ENCODE measurements at regions not wholly inside any gene's neighbourhood (a gene's known extent, or its start where the extent isn't known, plus 50 kb on each side); places are given as distances from the start of the nearest gene placed in this dataset.

- DNase-seq = no peak
Observed at GRCh38 chr13:40438022-40438680, 228.3 kb downstream of the FOXO1 start.

DNA sequence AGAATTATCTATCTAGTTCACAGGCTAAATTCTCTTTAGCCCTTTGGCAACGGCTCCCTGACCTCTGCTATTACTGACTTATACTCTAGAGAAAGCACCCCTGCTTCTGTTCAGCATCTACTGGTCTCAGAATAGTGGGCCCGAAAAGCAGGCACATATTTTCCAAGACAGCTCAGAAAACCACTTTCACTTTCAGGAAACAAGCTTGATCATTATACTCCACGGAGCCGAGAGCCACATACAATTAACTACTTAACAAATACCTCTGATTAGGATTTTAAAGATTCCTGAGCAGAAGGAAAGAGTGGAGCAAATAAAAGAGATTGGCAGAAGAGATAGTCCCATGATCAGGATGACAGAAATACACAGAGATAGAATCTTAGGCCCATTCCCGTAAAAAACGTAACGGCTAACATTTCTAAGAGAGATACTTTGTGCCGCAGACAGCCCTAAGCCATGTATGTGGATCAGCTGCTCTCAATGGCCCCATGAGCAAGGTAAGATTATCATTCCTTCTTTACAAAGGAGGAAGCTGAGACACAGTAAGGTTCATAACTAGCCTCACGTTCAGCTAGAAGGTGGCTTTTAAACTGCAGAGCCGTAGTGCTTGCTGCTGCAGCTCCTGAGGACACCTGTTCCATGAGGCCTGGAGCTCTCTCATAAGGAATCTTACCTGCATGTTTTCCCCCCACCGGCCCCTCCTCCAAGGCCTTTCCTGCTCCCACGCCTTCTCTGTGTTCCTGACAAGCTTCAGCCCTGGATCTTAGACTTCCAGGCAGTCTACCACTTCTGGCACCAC lies 227.2 kb downstream of the FOXO1 start:
- DNase-seq = no peak

DNA sequence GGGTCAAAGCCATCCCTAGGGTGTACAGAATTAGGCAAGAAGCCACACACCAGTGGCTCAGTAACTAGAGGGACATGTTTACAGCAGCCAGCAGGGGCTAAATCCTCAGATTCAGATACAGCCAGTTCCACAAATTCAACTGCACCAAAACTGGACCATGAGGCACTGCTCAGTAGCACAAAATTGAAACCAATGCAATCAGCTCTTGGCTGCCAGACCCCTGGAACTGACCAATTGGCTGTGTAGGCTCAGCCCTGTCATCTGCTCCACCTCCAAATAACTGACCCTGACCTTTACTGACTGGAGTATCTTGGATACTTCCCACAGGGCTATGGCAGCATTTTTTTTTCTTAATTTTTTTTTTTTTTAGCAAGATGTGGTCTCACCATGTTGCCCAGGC lies 226.5 kb downstream of the FOXO1 start:
- no peak for DNase-seq

GRCh38 chr13:40440990-40441820 lies 225.2 kb downstream of the FOXO1 start:
- DNase-seq = no peak

DNA sequence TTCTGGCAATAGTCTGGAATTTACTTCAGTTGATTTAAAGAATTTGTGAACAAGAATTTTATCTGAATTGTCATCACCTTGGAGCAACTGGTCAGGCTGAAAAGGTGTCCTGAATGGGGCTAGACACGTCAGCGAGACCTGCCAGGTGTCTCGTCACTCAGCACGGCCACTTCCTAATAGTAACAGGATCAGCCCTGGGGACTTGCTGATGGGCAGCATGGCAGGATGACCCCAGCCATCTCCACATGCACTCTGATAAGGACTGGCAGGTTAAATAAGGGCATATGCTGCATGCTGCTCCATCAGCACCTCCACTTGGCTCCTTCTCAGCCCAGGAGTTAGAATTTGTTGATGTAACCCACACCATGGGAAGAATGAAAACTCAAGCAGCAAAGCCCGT lies 224.2 kb downstream of the FOXO1 start:
- DNase-seq = no peak

- peak; percentile 32 for DNase-seq
Observed at GRCh38 chr13:40442826-40443225, 223.6 kb downstream of the FOXO1 start.

DNA sequence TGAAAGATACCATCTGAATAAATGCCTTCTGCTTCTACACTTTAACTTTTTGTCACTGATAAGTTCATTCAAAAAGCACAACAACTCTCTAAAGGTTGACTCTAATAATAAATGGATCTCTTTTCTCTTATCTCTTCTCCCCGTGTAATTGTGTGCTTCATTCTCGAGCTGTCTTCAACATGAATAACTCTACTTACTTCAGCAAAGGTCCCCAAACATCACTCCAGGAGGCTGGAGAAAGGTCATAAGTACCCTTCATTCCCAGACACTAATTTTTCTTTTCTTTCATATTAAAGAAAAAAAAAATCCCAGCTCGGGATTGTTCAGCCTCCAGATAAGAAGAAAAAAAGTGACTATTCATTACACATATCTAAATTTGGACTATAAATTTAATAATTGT lies 222.2 kb downstream of the FOXO1 start:
- no peak for DNase-seq

- peak; percentile 60 for DNase-seq
Observed at GRCh38 chr13:40445557-40445990, 220.9 kb downstream of the FOXO1 start.

GRCh38 chr13:40446365-40446764 lies 220.1 kb downstream of the FOXO1 start:
- DNase-seq = peak; percentile 83

- no peak for DNase-seq
Observed at GRCh38 chr13:40447857-40448256, 218.6 kb downstream of the FOXO1 start.

GRCh38 chr13:40452038-40452666 lies 214.3 kb downstream of the FOXO1 start:
- no peak for DNase-seq

DNA sequence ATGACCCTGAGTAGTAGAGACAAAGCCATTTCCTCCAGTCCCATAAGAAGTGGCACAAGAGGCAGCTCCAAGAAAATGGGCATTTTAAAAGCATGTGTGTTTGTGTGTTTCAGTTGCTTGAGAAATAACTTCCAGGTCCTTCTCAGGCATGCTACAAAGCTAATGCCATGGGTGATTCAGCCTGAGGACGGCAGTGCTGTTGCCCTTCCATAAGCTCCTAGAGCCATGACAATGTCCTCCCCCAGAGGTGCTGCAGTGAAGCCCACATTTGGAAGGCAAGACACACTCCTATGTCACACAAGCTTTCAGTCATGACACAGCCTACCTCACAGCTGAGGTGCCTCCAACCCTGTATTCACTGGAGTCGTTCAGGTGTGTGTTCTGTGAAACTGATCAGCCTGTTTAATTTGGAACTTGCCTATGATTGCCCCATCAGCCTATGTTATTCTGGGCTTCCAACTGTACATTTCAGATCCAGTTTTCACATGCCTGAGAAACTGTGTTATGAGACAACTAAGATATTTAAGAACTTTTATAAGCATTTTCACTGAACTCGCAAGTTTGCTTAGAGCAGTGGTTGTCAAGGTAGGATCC lies 213.6 kb downstream of the FOXO1 start:
- no peak for DNase-seq

DNA sequence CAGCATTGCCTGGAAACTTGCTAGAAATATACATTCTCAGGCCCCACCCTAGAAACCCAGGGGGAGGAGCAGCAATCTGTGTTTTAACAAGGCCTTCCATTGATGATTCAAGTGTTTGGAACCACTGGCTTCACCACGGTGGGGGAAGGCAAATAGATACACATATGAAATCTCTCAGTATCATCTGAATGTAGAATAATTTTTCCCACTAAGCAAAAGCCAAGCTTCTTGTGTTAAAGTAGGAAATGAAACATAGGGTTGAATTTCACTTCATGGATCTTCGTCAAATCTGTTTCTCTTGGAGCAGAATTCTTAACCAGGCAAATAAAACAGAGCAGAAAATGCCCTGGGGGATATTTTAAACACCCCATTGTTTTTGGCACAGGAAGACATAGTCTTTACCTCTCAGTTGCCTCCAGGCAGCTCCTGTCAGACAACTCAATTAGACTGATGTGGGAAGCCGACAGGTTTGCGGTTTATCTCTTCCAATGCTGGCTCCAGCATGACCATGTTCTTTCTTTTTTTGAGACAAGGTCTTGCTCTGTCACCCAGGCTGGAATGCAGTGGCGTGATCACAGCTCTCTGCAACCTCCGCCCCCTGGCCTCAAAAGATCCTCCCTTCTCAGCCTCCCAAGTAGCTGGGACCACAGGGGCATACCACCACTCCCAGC lies 213.0 kb downstream of the FOXO1 start:
- peak; percentile 83 for DNase-seq

- DNase-seq = no peak
Observed at GRCh38 chr13:40456397-40456953, 210.0 kb downstream of the FOXO1 start.

DNA sequence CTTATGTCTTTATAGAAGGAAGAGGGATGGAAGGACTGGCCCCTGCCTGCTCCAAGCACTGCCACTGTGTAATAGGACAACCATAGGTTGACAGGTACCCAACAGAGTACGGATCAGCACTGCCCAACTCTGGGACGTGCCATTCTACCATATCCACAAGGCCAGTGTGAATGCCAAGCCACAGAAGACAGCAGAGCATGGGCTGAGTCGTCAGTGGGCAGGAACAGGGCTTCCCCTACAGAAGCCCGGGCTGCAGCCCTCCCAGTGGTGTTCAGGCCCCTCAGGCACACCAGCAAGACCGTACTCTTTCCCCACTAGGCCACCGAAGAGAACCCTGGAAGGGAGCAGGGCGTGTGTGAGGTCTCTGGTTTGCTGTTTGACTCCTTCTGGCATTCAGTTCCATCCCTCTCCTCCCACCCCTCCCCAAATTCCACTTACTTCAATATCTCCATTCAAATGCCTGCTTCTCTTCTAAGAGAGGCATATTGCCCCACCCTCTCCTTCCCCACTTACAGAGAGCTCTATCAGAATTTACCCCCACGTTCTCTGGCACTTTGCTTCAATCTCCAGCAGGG lies 209.4 kb downstream of the FOXO1 start:
- no peak for DNase-seq

DNA sequence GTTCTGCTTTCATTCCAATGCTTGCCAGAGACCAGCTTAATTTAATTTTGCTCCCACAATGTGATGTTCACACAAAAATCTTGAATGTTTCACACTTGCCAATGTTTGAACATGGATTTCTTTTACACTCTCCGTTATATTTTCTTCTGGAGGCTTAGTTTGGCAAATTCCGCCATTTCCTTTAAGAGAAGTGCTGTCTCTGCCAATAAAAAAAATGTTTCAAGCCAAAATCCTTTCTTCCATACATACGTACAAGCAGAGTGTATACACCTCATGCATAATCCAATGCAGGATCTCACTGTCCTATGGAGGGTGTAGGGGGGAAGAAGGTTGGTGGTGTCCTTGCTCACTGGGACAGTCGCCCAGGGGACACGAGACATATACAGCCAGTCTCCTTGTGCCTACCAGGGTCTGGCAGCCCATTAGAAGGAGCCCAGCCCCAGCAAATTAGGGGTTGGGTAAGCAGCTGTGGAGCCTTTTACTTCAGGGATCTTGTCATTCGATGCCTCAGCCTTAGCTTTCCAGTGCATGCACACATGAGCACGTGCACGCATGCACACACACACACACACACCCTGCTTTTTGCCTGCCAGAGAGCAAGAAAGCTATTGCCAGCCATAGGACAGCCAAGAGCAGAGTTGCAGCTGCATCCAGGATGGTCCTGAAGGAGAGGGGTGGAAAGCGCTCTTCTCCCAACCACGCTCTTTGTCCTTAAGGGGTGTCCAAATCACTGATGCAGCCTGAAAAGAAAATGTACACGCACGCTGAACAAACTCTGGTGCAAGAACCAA lies 208.3 kb downstream of the FOXO1 start:
- DNase-seq = no peak

- DNase-seq = no peak
Observed at GRCh38 chr13:40458720-40458990, 207.8 kb downstream of the FOXO1 start.

DNA sequence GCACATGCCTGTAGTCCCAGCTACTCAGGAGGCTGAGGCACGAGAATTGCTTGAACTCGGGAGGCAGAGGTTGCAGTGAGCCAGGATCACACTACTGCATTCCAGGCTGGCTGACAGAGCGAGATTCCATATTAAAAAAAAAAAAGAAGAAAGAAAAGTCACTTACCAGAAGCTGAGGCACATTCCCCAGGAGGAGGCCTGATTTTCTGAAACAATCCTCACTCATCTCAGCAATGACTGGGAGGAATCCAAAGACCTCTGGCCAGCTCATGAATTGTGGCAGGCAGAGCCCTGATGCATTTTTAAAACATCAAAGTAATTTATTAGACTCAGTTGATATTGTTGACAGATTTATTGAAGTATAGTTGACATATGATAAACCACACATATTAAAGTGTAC lies 206.3 kb downstream of the FOXO1 start:
- peak; percentile 74 for DNase-seq

GRCh38 chr13:40464337-40465014 lies 202.0 kb downstream of the FOXO1 start:
- DNase-seq = peak; percentile 23

DNA sequence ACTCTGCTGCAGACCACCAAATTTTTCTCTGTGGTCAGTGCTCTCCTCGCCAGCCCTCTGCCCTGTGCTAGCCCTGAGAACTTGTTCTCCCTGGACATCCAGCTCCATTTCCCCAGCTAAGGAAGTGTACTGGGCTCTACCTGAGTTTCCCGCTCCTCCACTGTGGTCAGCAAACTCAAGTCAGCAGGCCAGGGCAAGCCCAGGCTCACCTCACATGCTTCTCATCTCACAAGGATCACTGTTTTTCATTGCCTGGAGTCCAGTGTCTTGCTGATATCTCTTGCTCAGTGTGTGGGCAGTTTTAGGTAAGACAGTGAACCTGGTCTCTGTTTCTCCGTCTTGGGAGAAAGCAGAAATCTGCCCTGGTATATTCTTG lies 201.4 kb downstream of the FOXO1 start:
- no peak for DNase-seq

Measured in fibroblast of skin of back (primary cell).